Hindlimb muscle (tissue), 1 donor: ENCODE measurements at regions not wholly inside any gene's neighbourhood (a gene's known extent, or its start where the extent isn't known, plus 50 kb on each side); places are given as distances from the start of the nearest gene placed in this dataset.

Experiments
- DNase-seq: peaks from one replicate; pipeline ENCODE4 v3.0.0-alpha.2; 2013

DNA sequence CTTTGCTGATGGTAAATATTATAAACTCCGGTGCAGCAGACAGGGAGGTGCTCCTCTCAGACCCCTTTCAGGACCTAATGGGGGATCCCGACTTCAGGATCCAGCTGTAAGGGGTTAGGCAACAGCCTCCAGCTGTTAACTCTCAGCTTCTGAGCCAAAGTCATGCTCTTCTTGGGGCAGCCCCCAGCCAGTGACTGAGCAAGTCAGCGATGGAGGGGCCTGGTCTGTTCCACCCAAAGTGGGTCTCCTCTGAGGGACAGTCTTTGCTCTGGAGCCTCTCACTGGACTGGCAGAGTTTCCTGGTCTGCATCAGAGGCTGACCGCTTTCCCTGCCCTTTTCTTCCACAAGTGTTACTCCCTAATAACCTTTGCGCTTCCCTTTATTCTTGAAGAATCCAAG is 184.2 kb upstream of the DIO3 start:
- no peak for DNase-seq

DNA sequence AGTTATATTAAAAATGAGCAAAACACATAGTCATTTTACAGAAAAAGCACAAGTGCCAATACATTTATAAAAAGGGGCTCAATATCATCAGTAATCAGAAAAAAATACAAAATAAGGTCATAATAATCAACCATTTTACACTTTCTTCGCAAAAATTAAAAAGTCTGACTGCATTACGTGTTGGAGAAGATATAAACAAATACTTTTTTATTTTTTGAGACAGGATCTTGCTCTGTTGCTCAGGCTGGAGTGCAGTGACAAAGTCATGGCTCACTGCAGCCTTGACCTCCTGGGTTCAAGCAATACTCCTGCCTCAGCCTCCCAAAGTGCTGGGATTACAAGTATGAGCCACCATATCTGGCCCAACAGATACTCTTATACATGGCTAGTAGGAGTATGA is 181.5 kb upstream of the DIO3 start:
- no peak for DNase-seq

DNA sequence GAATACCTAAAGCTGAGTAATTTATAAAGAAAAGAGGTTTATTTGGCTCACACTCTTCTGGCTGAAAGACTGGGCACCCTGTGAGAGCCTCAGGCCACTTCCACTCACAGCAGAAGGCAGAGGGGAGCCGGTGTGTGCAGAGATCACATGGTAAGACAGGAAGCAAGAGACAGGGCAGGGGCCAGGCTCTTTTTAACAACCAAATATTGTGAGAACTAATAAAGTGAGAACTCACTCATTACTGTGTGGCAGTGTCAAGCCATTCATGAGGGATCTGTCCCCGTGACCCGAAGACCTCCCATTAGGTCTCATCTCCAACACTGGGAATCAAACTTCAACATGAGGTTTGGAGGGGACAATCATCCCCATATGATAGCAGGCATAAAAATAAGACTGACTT is 180.8 kb upstream of the DIO3 start:
- DNase-seq = no peak

DNA sequence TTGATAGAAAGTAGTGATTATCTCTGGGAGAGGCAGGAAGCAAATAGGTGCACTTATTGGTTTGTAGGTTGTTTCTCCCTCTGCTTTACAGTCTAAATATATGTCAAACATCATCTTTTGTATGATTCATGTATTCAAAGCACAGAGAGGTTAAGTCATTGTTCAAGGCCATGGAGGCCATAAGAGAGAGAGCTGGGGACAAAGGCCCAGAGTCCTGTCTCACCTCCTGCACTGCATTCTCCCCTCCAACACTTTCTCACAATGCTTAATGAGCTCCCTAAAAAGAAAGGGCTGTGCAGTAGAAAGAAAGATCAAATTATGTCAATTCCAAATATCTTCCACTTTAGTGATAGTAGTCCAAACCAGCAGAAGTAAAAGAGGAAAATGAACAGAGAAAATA is 180.4 kb upstream of the DIO3 start:
- DNase-seq = no peak

GRCh38 chr14:101383737-101384338 is 177.5 kb upstream of the DIO3 start:
- no peak for DNase-seq

GRCh38 chr14:101394374-101394773 is 166.9 kb upstream of the DIO3 start:
- no peak for DNase-seq

DNA sequence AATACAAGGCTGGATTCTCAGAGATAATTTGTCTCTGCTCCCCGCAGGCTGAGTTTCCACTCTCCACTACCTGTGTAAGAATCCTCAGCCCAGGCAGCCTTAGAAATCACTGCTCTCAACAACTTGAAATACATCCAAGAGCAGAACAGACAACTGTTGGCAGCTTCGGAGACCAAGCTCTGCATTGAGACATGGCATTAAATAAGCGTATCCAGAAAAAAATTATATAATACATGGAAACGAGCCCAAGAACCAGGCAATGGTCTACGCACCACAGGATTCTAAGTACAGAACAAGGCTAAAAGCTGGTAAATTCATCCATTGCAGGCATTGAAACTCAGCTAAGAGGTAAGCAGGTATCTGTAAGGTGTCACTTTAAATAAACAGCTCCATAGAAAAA is 165.5 kb upstream of the DIO3 start:
- no peak for DNase-seq

- DNase-seq = no peak
Measured at GRCh38 chr14:101397206-101397605, 164.1 kb upstream of the DIO3 start.

- DNase-seq = no peak
Measured at GRCh38 chr14:101398011-101398410, 163.3 kb upstream of the DIO3 start.

DNA sequence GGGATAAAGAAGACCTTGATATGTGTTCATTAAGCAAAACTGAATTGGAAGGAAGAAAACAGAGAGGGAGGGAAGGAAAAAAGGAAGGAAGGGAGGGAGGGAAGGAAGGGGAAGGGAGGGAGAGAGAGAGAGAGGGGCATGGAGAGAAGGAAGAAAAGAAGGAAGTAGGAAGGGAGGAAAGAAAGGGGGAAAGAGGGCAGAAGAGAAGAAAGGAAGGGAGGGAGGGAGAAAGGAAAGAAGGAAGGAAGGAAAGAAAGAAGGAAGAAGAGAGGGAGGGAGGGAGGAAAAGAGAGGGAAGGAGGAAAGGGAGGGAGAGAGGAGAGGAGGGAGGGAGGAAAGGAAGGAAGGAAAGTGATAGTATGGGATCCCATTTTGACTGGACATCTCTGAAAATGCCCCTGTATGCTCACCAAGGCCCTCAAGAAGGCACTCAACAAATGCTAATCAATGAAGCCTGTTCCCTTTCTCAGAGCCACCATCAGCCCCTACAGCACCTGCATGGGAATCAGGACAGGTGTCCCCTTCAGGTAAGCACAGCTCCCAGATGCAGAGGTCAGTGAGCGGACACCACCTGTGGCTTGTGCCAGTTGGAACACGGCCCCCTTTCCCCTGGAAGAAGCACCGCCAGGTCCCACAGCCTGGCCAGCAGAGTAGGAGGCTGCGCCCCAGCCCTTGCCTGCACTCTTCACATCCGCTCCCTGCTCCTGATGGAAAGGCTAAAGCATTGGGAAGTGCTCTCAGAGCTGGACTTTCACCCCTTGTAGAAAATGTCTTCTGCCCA is 161.4 kb upstream of the DIO3 start:
- DNase-seq = no peak

- DNase-seq = no peak
Measured at GRCh38 chr14:101400830-101401229, 160.5 kb upstream of the DIO3 start.

- DNase-seq = no peak
Measured at GRCh38 chr14:101402936-101403660, 158.2 kb upstream of the DIO3 start.

DNA sequence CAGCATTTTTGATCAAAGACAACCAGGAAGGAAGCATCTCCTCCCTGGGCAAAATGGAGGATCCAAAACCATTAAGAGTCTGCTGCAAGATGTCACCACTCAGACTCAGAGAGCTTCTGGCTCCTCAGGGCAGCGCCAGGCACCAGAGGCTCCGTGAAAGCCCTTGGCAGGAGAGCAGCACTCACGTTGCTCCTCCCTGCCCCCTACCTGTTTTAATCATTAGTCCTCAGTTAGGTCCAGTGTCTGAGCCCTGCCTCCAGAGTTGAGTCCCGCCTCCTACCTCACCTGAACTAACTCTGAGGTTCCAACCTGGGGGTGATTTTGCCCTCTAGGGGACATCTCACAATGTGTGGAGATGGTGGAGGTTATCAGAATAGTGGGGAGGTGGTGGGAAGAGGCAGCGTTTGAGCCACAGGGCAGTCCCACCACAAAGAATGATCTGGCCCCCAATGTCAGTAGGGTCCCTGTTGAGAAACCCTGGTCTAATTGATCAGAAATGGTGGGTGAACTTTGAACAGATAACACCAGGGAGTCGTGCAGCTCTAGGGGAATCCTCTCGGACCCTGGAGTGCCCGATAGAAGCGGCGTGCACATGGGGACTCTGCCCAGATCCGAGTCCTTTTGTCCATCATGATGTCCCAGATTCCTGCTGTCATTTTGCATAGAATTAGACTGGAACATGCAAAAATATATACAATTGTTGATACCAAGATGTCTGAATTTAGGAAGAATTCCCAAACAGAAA is 156.7 kb upstream of the DIO3 start:
- no peak for DNase-seq

GRCh38 chr14:101405171-101405883 is 156.0 kb upstream of the DIO3 start:
- peak; percentile 63 for DNase-seq

- DNase-seq = no peak
Measured at GRCh38 chr14:101406921-101407320, 154.4 kb upstream of the DIO3 start.

- DNase-seq = no peak
Measured at GRCh38 chr14:101407328-101407727, 154.0 kb upstream of the DIO3 start.

- no peak for DNase-seq
Measured at GRCh38 chr14:101408077-101408831, 153.0 kb upstream of the DIO3 start.

DNA sequence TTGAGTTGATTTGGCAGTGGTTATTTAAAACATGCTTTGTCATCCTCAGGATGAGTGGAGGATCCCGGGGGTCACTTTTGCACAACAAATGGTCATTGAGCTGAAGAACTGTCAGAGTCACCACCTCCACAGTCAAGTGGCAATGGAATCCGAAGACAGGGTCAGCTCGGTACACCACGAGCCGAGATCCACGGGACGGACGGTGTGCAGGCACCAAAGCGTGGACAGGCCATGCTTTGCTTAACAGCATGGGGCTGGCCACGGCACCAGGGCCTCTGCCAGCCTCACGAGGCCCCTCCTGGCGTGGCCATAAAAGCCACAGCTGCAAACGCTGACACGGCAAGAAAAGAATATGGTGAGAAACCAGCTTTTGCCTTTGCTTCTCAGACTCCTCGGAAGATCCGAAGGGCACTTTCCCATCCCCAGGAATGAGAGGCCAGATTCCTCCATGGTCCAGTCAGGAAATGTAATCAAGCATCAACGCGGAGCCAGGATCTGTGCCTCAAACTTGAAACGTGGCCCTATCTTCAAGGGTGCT is 152.2 kb upstream of the DIO3 start:
- no peak for DNase-seq

DNA sequence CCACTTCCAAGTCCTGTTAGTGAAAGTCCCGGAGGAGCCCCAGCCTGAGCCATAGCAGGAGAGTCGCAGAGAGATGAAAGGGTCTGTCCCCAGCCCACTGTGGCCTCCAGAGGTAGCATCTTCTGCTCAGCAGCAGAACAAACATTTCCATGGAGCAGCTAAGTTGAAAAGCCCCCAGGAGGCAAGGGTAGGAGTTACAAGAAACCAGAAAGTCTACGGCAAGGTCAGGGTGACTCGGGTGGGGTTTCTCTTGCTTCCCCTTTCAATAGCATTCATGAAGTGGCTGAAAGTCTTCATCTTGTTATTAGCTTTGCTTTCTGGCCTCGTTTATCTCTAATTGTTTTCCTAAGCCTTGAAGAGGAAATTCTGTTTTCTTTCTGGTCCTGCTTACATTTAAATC is 151.2 kb upstream of the DIO3 start:
- DNase-seq = no peak

DNA sequence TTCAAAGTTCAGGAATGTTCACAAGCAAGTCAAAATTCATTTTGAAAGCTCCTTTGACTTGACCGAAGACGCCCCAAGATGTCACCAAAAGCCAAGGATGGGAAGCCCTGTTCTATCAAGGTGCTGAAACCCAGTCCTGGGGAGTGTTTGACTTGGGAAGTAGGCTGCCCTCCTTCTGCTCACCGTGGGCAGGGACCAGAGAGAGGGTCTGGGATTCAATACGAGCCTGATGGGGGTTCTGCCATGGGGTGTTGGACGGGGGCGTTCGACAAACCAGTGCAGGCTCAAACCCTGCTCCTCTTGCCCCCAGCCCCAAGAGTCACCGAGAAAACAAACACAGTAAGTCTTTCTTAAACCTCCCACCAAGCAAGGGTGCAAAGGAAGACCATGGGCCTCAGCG is 150.1 kb upstream of the DIO3 start:
- DNase-seq = no peak

DNA sequence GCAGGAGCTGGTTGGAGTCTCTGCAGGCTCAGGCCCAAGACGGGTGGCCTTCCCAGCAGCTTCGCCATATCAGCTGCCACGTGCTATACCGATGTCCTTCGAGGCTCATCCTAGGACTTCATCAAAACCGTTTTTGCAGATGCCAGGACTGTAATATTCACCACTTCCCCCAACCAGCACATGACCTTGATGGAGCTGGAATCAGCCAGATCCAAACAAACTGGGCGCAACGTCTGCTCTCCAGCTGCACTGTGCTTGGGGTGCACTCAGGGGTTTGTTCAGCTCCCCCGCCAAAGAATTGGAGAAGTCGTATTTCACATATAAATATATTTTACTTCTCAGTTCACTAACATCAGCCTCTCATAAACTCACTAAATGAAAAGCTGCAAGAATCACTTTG is 149.5 kb upstream of the DIO3 start:
- DNase-seq = no peak
